ENCODE measurements at regions not wholly inside any gene's neighbourhood (a gene's known extent, or its start where the extent isn't known, plus 50 kb on each side); places are given as distances from the start of the nearest gene placed in this dataset.
A peak's percentile ranks its signal among the peaks of the same experiment; 100 is the strongest.

GRCh38 chr10:83921984-83922860 is 217.1 kb upstream of the GHITM start:
- H3K27ac ChIP-seq (ENCODE audit: low read depth, low read length) = no peak overlapping the region
- CTCF ChIA-PET (ENCODE audit: partially characterized antibody) = interaction anchor here (0.6 to 1.0 kb wide), 3 partner anchors 53 to 635 kb away, joined by 3 read pairs; no protein-coding TSS in a partner anchor

More at GRCh38 chr10:83921984-83922860, 217.1 kb upstream of the GHITM start:
- Histone ChIP-seq H3K36me3 (ENCODE audit: control insufficient read depth in 2 of 4, insufficient read depth in 4 of 4, low read length in 3 of 4) (no peaks in the 10 kb centered on the region), H3K23me2 (ENCODE audit: low read depth, low read length) (no peaks in the 10 kb centered on the region), H3K23ac (ENCODE audit: insufficient read length) (no peak overlapping the region), H2BK20ac (ENCODE audit: low read length) (no peak overlapping the region), H3K18ac (ENCODE audit: extremely low read depth, low read length) (no peak overlapping the region), H4K8ac (ENCODE audit: extremely low read depth, insufficient read depth, low read length) (no peak overlapping the region), H3K79me2 (ENCODE audit: control insufficient read depth in 1 of 2, insufficient read depth in 2 of 2, low read length in 2 of 2) (no peaks in the 10 kb centered on the region), H3K14ac (ENCODE audit: insufficient read length) (no peak overlapping the region), H2BK12ac (ENCODE audit: low read depth, low read length) (no peak overlapping the region), H2BK5ac (ENCODE audit: low read depth, low read length) (no peak overlapping the region), H4K5ac (ENCODE audit: insufficient read length, low read depth, low read length) (no peak overlapping the region), H4K20me1 (replicated peaks in 1 of 2; ENCODE audit: control insufficient read depth in 1 of 2, insufficient read depth in 2 of 2, low read length in 2 of 2) (no peaks in the 10 kb centered on the region), H3K4me3 (ENCODE audit: extremely low read depth in 1 of 4, insufficient read depth in 2 of 4, low read depth in 3 of 4, low read length in 4 of 4) (no peak overlapping the region), H3K4ac (replicated peaks; ENCODE audit: insufficient read length, low read depth, low read length) (no peak overlapping the region), H3K9me3 (ENCODE audit: insufficient read depth in 2 of 2, low read depth in 1 of 2, low read length in 1 of 2) (no peaks in the 10 kb centered on the region), H2AFZ (ENCODE audit: low read length) (0 out of 2 replicates have a peak overlapping the region, but pooled peaks have one; percentile 52), H4K91ac (replicated peaks; ENCODE audit: insufficient read length, low read length) (no peak overlapping the region), H3K4me1 (replicated peaks in 1 of 4; ENCODE audit: control insufficient read depth in 3 of 4, insufficient read depth in 4 of 4, low read length in 3 of 4) (peaks cover 2 to 7% (median 4%) of the 10 kb centered on the region in 4 experiments; a peak in 5 of 7 replicates), H2BK120ac (replicated peaks; ENCODE audit: low read depth, low read length) (no peak overlapping the region), H3K27me3 (replicated peaks in 1 of 4; ENCODE audit: control insufficient read depth in 3 of 4, extremely low read depth in 1 of 4, insufficient read depth in 3 of 4, low read length in 3 of 4) (no peaks in the 10 kb centered on the region; a peak in 2 of 7 replicates), H2AK5ac (ENCODE audit: low read depth, low read length) (no peak overlapping the region), H3K4me2 (ENCODE audit: insufficient read depth in 1 of 2, low read depth in 2 of 2, low read length in 2 of 2) (no peak overlapping the region), H3K56ac (replicated peaks; ENCODE audit: insufficient read length, low read depth, low read length) (no peak overlapping the region), H2BK15ac (ENCODE audit: low read length) (no peak overlapping the region), H3K9ac (replicated peaks in 1 of 4; ENCODE audit: extremely low read depth in 1 of 4, low read depth in 3 of 4, low read length in 3 of 4) (no peak overlapping the region), H3K79me1 (ENCODE audit: low read depth, low read length) (no peaks in the 10 kb centered on the region)
- TF ChIP-seq FOSL1 (IDR thresholded peaks at IDR 0.05; ENCODE audit: insufficient read depth, low read depth, low read length) (no peak), SIX5 (IDR thresholded peaks at IDR 0.05; ENCODE audit: low read depth, low read length) (no peak), RFX5 (IDR thresholded peaks at IDR 0.05; ENCODE audit: borderline replicate concordance, low read depth, low read length) (no peak), BRCA1 (IDR thresholded peaks at IDR 0.05; ENCODE audit: low read depth, low read length) (no peak), JUN (IDR thresholded peaks at IDR 0.05; ENCODE audit: low read depth, low read length) (no peak), TBP (IDR thresholded peaks at IDR 0.05; ENCODE audit: low read depth, low read length) (no peak)
- DNase-seq (ENCODE audit: low read depth in 1 of 2, low spot score in 2 of 2) (no peak), FAIRE-seq (no peak)
- POLR2A ChIA-PET (ENCODE audit: partially characterized antibody) = no interaction called here
- WGBS, 2 experiments (ENCODE audit: extremely low coverage in 1 of 2, insufficient coverage in 1 of 2, insufficient read length in 1 of 2, insufficient replicate concordance in 2 of 2, low coverage in 1 of 2, low lambda C conversion rate in 2 of 2, missing lambda C conversion rate in 1 of 2) = 91% methylated on average over 3 of the region's 3 CpGs; no CpG with 5 or more reads in 1 of the 2 experiments
